Common myeloid progenitor, CD34-positive (primary cell): ENCODE measurements at regions not wholly inside any gene's neighbourhood (a gene's known extent, or its start where the extent isn't known, plus 50 kb on each side); places are given as distances from the start of the nearest gene placed in this dataset.

Experiments
- CTCF ChIA-PET: fragments of 350-600 bp; sonication (Branson Sonifier 250); formaldehyde crosslinking; loops from one replicate; lab custom pipeline; 2021; ENCODE audit warnings: antibody characterized with exemption; lab: Charles Lee
- POLR2A ChIA-PET: fragments of 350-600 bp; sonication (Branson Sonifier 250); formaldehyde crosslinking; loops from one replicate; lab custom pipeline; 2021; ENCODE audit warnings: antibody characterized with exemption; lab: Charles Lee
- DNase-seq, 3 donors: peaks; one replicate each; pipeline versions ENCODE4 v3.0.0 to v3.0.0-alpha.2; 2013
- H3K27ac ChIP-seq, 2 experiments: 1 replicate in 1 of 2; 2 replicates in 1 of 2; pipeline ENCODE4 v1.7.0; 2013; ENCODE audit warnings: inconsistent platforms in 2 of 2, low read length in 2 of 2, mild to moderate bottlenecking in 2 of 2, low read depth in 1 of 2, moderate library complexity in 1 of 2; ENCODE audit not compliant: severe bottlenecking in 2 of 2, insufficient read depth in 1 of 2, poor library complexity in 1 of 2
- H3K27me3 ChIP-seq, 5 experiments: replicated peaks in 2 of 5; 1 replicate in 3 of 5; 2 replicates in 2 of 5; pipeline versions ENCODE4 v1.6.1 to v1.7.0; 2013; ENCODE audit warnings: low read length in 4 of 5, mild to moderate bottlenecking in 2 of 5, moderate library complexity in 2 of 5, inconsistent platforms in 1 of 5; ENCODE audit not compliant: insufficient read depth in 5 of 5, control insufficient read depth in 4 of 5
- H3K36me3 ChIP-seq, 4 experiments: 1 replicate in 2 of 4; 2 replicates in 2 of 4; pipeline versions ENCODE4 v1.6.1 to v1.7.0; 2013; ENCODE audit warnings: low read length in 3 of 4, control low read depth in 1 of 4, mild to moderate bottlenecking in 1 of 4; ENCODE audit not compliant: control insufficient read depth in 4 of 4, insufficient read depth in 4 of 4
- H3K4me1 ChIP-seq, 4 experiments: 1 replicate in 3 of 4; 2 replicates in 1 of 4; pipeline versions ENCODE4 v1.6.1 to v1.7.1; 2013; ENCODE audit warnings: low read length in 3 of 4, mild to moderate bottlenecking in 3 of 4, control low read depth in 1 of 4, inconsistent platforms in 1 of 4, moderate library complexity in 1 of 4; ENCODE audit not compliant: control insufficient read depth in 4 of 4, insufficient read depth in 4 of 4; ENCODE audit errors: control extremely low read depth in 1 of 4
- H3K4me3 ChIP-seq, 7 experiments: 1 replicate in 4 of 7; 2 replicates in 3 of 7; pipeline versions ENCODE4 v1.5.1 to v1.7.0; 2013; ENCODE audit warnings: mild to moderate bottlenecking in 7 of 7, low read length in 6 of 7, moderate library complexity in 6 of 7, inconsistent platforms in 2 of 7, low read depth in 2 of 7, control low read depth in 1 of 7; ENCODE audit not compliant: insufficient read depth in 4 of 7, control insufficient read depth in 1 of 7; ENCODE audit errors: extremely low read depth in 1 of 7
- H3K9me3 ChIP-seq, 5 experiments: 1 replicate in 4 of 5; 2 replicates in 1 of 5; pipeline versions ENCODE4 v1.6.1 to v1.7.1; 2013; ENCODE audit warnings: low read length in 4 of 5, mild to moderate bottlenecking in 2 of 5, inconsistent platforms in 1 of 5, low read depth in 1 of 5, moderate library complexity in 1 of 5; ENCODE audit not compliant: control insufficient read depth in 4 of 5, insufficient read depth in 2 of 5; ENCODE audit errors: control extremely low read depth in 1 of 5
- WGBS: methylation state at CpG from one replicate; pipeline ENCODE4 v1.1.5; 2013; ENCODE audit not compliant: insufficient coverage; 5-methylcytosine and 5-hydroxymethylcytosine counted together

GRCh38 chr14:22397221-22397737 is 191.7 kb downstream of the DAD1 start:
- POLR2A ChIA-PET: interaction anchor here (0.6 to 1.2 kb wide), 2 partner anchors 15 to 115 kb away, joined by 3 read pairs; no protein-coding TSS in a partner anchor
- no peaks in the 10 kb centered on the region for H3K9me3 ChIP-seq
- H3K4me3 ChIP-seq: no peak overlapping the region
- CTCF ChIA-PET: interaction anchor here (1.9 to 11.2 kb wide), 4 partner anchors 20 to 159 kb away, joined by 8 to 366 read pairs (median 9); no protein-coding TSS in a partner anchor
- 78% methylated on average over 7 of the region's 7 CpGs for WGBS
- no peaks in the 10 kb centered on the region for H3K27me3 ChIP-seq
- H3K4me1 ChIP-seq: peaks cover 0 to 2% (median 0%) of the 10 kb centered on the region in 4 experiments
- H3K27ac ChIP-seq: no peak overlapping the region
- no peaks in the 10 kb centered on the region for H3K36me3 ChIP-seq
- peak in 2 of 3 donors; percentile 33 to 56 for DNase-seq

GRCh38 chr14:22395803-22396202 is 193.2 kb downstream of the DAD1 start:
- Histone ChIP-seq H3K36me3 (no peaks in the 10 kb centered on the region), H3K9me3 (no peaks in the 10 kb centered on the region), H3K27me3 (no peaks in the 10 kb centered on the region), H3K4me3 (no peak overlapping the region), H3K4me1 (peaks cover 0 to 6% (median under 1%) of the 10 kb centered on the region in 4 experiments), H3K27ac (no peak overlapping the region)
- ChIA-PET CTCF (interaction anchor here (0.9 to 11.2 kb wide), 10 partner anchors 9 to 160 kb away, joined by 3 to 366 read pairs (median 4); no protein-coding TSS in a partner anchor), POLR2A (interaction anchor here (0.9 kb wide), 1 partner anchor 30 kb away, joined by 3 read pairs; no protein-coding TSS in a partner anchor)
- WGBS: 100% methylated on average over 2 of the region's 2 CpGs
- DNase-seq: no peak

DNA sequence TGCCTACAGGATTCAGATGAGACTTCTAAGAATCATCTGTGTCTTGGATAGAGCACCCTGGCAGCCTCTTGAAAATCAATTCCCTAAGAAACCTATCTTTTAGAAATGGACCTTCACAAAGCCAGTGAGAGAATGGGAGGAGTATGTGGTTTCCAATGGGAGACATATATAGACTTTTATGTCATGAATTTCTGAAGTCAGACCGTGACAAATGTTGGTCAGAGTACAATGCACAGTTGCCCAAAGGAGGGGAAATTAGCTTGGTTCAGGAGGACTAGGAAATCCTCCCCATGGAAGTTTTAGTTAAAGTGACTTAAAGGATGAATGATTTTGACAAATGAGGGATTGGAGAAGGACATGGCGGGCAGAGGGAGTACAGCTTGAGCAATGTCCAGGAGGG is 194.4 kb downstream of the DAD1 start:
- no peak overlapping the region for H3K4me3 ChIP-seq
- DNase-seq: no peak
- 87% methylated on average over 2 of the region's 2 CpGs for WGBS
- H3K27ac ChIP-seq: no peak overlapping the region
- no peaks in the 10 kb centered on the region for H3K9me3 ChIP-seq
- no peaks in the 10 kb centered on the region for H3K36me3 ChIP-seq
- CTCF ChIA-PET: interaction anchor here (1.2 to 11.2 kb wide), 5 partner anchors 14 to 83 kb away, joined by 4 to 366 read pairs (median 4); no protein-coding TSS in a partner anchor
- H3K27me3 ChIP-seq: peaks cover 0 to 2% (median 0%) of the 10 kb centered on the region in 5 experiments
- POLR2A ChIA-PET: no interaction called here
- H3K4me1 ChIP-seq: peaks cover 0 to 6% (median under 1%) of the 10 kb centered on the region in 4 experiments

DNA sequence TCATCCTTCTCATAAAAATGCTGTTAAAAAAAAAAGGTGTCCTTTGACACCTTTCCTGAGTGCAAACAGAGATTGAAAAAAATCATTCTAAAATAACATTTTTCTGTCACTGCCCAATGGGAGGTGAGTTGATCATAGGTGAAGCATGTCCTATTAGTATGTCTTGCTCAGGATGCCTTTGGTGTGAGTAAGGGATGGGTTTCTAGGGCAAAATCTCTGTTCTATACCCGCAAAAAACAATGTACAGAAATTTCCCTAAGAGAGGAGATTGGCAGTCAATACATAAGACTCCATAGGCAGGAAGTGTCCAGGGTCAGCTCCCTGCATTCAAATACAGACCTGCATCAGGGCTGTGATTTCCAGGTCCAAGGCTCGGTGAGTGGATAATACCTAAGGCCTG is 195.2 kb downstream of the DAD1 start:
- H3K27ac ChIP-seq: no peak overlapping the region
- 96% methylated on average over 2 of the region's 2 CpGs for WGBS
- peaks cover 0 to 2% (median 0%) of the 10 kb centered on the region in 5 experiments for H3K27me3 ChIP-seq
- H3K9me3 ChIP-seq: no peaks in the 10 kb centered on the region
- POLR2A ChIA-PET: no interaction called here
- DNase-seq: no peak
- H3K36me3 ChIP-seq: no peaks in the 10 kb centered on the region
- H3K4me1 ChIP-seq: peaks cover 0 to 6% (median under 1%) of the 10 kb centered on the region in 4 experiments
- H3K4me3 ChIP-seq: no peak overlapping the region
- CTCF ChIA-PET: interaction anchor here (3.2 to 11.2 kb wide), 3 partner anchors 53 to 83 kb away, joined by 8 to 366 read pairs (median 54); no protein-coding TSS in a partner anchor

DNA sequence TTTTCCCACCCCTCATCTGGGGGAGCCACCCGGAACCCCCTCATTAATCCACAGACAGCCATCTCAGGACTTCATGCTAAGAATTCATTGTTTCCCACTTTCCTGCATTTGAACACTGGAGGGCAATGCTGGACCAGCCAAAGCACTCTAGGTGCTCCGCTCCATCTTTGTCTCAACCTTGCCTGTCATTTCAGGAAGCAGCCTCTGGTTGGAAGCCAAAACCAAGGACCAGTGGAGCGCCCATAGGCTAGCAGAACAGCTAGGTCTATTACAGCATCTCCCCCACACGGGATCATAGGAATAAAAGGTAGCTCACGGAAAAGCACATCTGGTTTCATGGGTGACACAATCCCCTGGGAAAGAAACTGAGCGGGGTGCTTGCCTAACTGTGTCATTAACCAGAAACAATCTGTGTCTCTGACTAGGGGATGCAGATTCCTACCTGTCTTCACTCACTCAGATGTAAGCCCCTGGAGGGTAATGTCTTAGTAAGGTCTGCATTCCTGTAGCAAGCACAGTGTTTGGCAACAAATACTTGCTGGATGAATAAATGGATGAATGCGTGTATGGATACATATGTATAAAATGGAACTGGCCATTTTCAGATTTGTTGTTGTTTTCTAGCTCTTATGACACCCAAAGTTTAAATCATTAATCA is 197.0 kb downstream of the DAD1 start:
- Histone ChIP-seq H3K4me1 (peaks cover 0 to 4% (median under 1%) of the 10 kb centered on the region in 4 experiments), H3K9me3 (no peaks in the 10 kb centered on the region), H3K27ac (no peak overlapping the region), H3K4me3 (no peak overlapping the region), H3K36me3 (no peaks in the 10 kb centered on the region), H3K27me3 (peaks cover 0 to 2% (median 0%) of the 10 kb centered on the region in 5 experiments)
- ChIA-PET CTCF (interaction anchor here (0.7 to 11.2 kb wide), 28 partner anchors 11 to 432 kb away, joined by 3 to 366 read pairs (median 4); no protein-coding TSS in a partner anchor), POLR2A (no interaction called here)
- WGBS: 46% methylated on average over 7 of the region's 7 CpGs
- DNase-seq: peak; percentile 86 to 90 (median 88)

GRCh38 chr14:22390824-22391461 is 198.1 kb downstream of the DAD1 start:
- no peak for DNase-seq
- no peak overlapping the region for H3K4me3 ChIP-seq
- WGBS: 88% methylated on average over 4 of the region's 4 CpGs
- H3K4me1 ChIP-seq: peaks cover 0 to 4% (median under 1%) of the 10 kb centered on the region in 4 experiments
- ChIA-PET CTCF (interaction anchor here (0.9 to 11.2 kb wide), 31 partner anchors 9 to 228 kb away, joined by 3 to 366 read pairs (median 6); no protein-coding TSS in a partner anchor), POLR2A (no interaction called here)
- H3K9me3 ChIP-seq: no peaks in the 10 kb centered on the region
- peaks cover 0 to 2% (median 0%) of the 10 kb centered on the region in 5 experiments for H3K27me3 ChIP-seq
- H3K27ac ChIP-seq: no peak overlapping the region
- H3K36me3 ChIP-seq: no peaks in the 10 kb centered on the region
